ENCODE measurements at regions not wholly inside any gene's neighbourhood (a gene's known extent, or its start where the extent isn't known, plus 50 kb on each side); places are given as distances from the start of the nearest gene placed in this dataset.

DNA sequence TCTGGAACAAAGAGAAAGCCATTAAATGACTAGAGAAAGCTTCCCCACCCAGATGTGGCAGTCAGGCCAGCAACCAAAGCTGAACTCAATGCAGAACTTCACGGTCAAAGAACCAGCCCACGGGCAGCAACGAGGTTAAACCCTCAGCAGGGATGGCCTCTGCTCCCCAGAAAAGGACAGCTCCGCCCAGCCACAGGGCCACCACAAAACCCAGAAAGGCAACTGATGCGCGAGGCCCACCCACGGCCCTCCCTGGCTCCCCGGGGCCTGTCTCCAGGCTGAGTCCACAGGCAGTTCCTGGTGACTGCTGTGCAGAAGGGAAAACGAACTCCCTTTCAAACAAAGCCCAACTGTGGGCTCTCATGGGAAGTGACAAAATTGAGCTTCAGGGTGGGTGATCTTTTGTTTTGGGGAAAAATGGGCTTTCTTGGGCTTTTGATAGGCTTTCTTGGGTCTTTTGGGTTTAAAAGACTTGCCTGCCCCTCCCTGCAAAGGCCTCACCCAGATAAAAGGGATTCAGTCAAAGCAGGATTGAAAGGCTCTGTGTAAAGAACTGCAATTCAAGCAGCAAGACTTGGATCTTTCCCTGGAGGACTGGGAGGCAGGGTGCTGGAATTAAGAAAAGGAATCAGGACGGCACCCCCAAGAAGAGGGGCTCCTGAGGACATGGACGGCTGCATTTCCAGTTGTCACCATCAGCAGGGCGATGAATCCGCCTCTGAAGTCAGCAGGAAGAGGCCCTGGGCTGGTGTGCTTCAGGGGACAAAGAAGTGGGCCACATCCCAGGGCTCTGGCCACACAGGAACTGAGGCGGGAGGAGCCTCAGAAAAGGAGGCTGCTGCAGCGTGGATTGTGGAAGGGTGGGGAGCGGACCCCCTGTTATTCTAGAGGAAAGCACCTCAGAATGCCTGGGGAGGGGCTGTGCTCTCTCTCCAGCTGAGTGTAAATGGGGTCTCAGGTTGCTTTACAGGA, 209.9 kb downstream of the USP6NL start:
- Histone ChIP-seq H3K9me3 (ENCODE audit: control insufficient read depth, insufficient read depth, low read depth, low read length) (no peaks in the 10 kb centered on the region), H3K27ac (ENCODE audit: extremely low read depth, low read depth, low read length) (no peak overlapping the region), H3K4me3 (ENCODE audit: low read depth, low read length) (no peak overlapping the region), H3K4me1 (ENCODE audit: control insufficient read depth, insufficient read depth, low read length) (no peaks in the 10 kb centered on the region), H3K36me3 (ENCODE audit: control insufficient read depth in 2 of 2, insufficient read depth in 1 of 2, low read length in 2 of 2) (no peaks in the 10 kb centered on the region)
- TF ChIP-seq, protein P1, sequence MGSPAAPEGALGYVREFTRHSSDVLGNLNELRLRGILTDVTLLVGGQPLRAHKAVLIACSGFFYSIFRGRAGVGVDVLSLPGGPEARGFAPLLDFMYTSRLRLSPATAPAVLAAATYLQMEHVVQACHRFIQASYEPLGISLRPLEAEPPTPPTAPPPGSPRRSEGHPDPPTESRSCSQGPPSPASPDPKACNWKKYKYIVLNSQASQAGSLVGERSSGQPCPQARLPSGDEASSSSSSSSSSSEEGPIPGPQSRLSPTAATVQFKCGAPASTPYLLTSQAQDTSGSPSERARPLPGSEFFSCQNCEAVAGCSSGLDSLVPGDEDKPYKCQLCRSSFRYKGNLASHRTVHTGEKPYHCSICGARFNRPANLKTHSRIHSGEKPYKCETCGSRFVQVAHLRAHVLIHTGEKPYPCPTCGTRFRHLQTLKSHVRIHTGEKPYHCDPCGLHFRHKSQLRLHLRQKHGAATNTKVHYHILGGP (tag by site-specific recombination; IDR thresholded peaks at IDR 0.05), result no peak
- TF ChIP-seq ZNF175 (tag by site-specific recombination; IDR thresholded peaks at IDR 0.05) (no peak), KLF8 (tag by site-specific recombination; IDR thresholded peaks at IDR 0.05) (no peak), ZNF266 (tag by site-specific recombination; IDR thresholded peaks at IDR 0.05; ENCODE audit: low read depth) (no peak), ZXDB (tag by site-specific recombination; IDR thresholded peaks at IDR 0.05) (no peak), IKZF3 (tag by site-specific recombination; IDR thresholded peaks at IDR 0.05) (no peak)
- TF ChIP-seq, protein P2, sequence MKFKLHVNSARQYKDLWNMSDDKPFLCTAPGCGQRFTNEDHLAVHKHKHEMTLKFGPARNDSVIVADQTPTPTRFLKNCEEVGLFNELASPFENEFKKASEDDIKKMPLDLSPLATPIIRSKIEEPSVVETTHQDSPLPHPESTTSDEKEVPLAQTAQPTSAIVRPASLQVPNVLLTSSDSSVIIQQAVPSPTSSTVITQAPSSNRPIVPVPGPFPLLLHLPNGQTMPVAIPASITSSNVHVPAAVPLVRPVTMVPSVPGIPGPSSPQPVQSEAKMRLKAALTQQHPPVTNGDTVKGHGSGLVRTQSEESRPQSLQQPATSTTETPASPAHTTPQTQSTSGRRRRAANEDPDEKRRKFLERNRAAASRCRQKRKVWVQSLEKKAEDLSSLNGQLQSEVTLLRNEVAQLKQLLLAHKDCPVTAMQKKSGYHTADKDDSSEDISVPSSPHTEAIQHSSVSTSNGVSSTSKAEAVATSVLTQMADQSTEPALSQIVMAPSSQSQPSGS (tag by site-specific recombination; IDR thresholded peaks at IDR 0.05; ENCODE audit: low read depth), result no peak
- POLR2A ChIA-PET, result no interaction called here
- CTCF ChIA-PET, result interaction anchor here (0.6 kb wide), 1 partner anchor 381 kb away, joined by 3 read pairs; no protein-coding TSS in a partner anchor

DNA sequence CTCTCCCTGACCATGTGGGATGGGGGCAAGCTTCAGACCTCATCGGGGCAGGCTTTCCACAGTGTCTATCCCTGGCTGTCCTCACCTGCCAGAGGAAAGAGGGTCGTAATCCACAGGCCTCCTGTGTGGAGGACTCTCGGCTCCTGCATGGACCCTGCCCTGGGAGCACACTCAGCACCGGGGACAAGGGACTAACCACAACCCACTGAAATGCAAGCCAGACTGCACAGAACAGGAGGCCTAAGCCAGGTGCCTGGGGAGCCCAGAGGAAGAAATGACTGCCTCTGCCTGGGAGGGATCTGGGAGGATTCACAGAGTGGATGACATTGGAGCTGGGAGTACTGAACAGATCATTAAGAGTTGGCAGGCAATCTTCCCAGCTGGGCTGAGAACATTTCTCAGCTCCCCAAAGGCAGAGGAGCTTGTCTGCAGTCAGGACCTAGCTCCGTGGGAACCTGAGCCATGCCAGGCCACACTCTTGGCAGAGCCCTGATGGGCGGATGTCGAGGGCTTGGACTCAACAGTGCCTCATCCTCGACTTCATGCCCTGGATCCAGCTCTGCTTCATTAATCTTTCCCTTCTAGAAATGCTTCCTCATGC, 213.4 kb downstream of the USP6NL start:
- TF ChIP-seq, protein P3, sequence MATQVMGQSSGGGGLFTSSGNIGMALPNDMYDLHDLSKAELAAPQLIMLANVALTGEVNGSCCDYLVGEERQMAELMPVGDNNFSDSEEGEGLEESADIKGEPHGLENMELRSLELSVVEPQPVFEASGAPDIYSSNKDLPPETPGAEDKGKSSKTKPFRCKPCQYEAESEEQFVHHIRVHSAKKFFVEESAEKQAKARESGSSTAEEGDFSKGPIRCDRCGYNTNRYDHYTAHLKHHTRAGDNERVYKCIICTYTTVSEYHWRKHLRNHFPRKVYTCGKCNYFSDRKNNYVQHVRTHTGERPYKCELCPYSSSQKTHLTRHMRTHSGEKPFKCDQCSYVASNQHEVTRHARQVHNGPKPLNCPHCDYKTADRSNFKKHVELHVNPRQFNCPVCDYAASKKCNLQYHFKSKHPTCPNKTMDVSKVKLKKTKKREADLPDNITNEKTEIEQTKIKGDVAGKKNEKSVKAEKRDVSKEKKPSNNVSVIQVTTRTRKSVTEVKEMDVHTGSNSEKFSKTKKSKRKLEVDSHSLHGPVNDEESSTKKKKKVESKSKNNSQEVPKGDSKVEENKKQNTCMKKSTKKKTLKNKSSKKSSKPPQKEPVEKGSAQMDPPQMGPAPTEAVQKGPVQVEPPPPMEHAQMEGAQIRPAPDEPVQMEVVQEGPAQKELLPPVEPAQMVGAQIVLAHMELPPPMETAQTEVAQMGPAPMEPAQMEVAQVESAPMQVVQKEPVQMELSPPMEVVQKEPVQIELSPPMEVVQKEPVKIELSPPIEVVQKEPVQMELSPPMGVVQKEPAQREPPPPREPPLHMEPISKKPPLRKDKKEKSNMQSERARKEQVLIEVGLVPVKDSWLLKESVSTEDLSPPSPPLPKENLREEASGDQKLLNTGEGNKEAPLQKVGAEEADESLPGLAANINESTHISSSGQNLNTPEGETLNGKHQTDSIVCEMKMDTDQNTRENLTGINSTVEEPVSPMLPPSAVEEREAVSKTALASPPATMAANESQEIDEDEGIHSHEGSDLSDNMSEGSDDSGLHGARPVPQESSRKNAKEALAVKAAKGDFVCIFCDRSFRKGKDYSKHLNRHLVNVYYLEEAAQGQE (tag by site-specific recombination; IDR thresholded peaks at IDR 0.05), result no peak
- no peak for TF ChIP-seq ZXDB (tag by site-specific recombination; IDR thresholded peaks at IDR 0.05)
- TF ChIP-seq GLIS2 (tag by site-specific recombination; IDR thresholded peaks at IDR 0.05), result no peak
- no peak for TF ChIP-seq ZNF19 (tag by site-specific recombination; IDR thresholded peaks at IDR 0.05; ENCODE audit: low read depth)
- TF ChIP-seq, protein P4, sequence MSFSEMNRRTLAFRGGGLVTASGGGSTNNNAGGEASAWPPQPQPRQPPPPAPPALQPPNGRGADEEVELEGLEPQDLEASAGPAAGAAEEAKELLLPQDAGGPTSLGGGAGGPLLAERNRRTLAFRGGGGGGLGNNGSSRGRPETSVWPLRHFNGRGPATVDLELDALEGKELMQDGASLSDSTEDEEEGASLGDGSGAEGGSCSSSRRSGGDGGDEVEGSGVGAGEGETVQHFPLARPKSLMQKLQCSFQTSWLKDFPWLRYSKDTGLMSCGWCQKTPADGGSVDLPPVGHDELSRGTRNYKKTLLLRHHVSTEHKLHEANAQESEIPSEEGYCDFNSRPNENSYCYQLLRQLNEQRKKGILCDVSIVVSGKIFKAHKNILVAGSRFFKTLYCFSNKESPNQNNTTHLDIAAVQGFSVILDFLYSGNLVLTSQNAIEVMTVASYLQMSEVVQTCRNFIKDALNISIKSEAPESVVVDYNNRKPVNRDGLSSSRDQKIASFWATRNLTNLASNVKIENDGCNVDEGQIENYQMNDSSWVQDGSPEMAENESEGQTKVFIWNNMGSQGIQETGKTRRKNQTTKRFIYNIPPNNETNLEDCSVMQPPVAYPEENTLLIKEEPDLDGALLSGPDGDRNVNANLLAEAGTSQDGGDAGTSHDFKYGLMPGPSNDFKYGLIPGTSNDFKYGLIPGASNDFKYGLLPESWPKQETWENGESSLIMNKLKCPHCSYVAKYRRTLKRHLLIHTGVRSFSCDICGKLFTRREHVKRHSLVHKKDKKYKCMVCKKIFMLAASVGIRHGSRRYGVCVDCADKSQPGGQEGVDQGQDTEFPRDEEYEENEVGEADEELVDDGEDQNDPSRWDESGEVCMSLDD (tag by site-specific recombination; IDR thresholded peaks at IDR 0.05), result no peak
- no peak for TF ChIP-seq ZNF311 (tag by site-specific recombination; IDR thresholded peaks at IDR 0.05; ENCODE audit: borderline replicate concordance)
- TF ChIP-seq ZNF266 (tag by site-specific recombination; IDR thresholded peaks at IDR 0.05; ENCODE audit: low read depth), result no peak
- TF ChIP-seq, protein P5, sequence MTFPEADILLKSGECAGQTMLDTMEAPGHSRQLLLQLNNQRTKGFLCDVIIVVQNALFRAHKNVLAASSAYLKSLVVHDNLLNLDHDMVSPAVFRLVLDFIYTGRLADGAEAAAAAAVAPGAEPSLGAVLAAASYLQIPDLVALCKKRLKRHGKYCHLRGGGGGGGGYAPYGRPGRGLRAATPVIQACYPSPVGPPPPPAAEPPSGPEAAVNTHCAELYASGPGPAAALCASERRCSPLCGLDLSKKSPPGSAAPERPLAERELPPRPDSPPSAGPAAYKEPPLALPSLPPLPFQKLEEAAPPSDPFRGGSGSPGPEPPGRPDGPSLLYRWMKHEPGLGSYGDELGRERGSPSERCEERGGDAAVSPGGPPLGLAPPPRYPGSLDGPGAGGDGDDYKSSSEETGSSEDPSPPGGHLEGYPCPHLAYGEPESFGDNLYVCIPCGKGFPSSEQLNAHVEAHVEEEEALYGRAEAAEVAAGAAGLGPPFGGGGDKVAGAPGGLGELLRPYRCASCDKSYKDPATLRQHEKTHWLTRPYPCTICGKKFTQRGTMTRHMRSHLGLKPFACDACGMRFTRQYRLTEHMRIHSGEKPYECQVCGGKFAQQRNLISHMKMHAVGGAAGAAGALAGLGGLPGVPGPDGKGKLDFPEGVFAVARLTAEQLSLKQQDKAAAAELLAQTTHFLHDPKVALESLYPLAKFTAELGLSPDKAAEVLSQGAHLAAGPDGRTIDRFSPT (tag by site-specific recombination; IDR thresholded peaks at IDR 0.05), result no peak
- TF ChIP-seq PRDM1 (tag by site-specific recombination; IDR thresholded peaks at IDR 0.05), result no peak
- POLR2A ChIA-PET, result no interaction called here
- CTCF ChIA-PET, result interaction anchor here (1.4 kb wide), 1 partner anchor 25 kb away, joined by 3 read pairs; no protein-coding TSS in a partner anchor

More for the DNA sequence above, 213.4 kb downstream of the USP6NL start:
- no peak overlapping the region for H3K27ac ChIP-seq (ENCODE audit: extremely low read depth, low read depth, low read length)
- no peaks in the 10 kb centered on the region for H3K9me3 ChIP-seq (ENCODE audit: control insufficient read depth, insufficient read depth, low read depth, low read length)
- H3K4me3 ChIP-seq (ENCODE audit: low read depth, low read length), result no peak overlapping the region
- H3K4me1 ChIP-seq (ENCODE audit: control insufficient read depth, insufficient read depth, low read length), result no peaks in the 10 kb centered on the region
- no peaks in the 10 kb centered on the region for H3K36me3 ChIP-seq (ENCODE audit: control insufficient read depth in 2 of 2, insufficient read depth in 1 of 2, low read length in 2 of 2)

Data from HEK293 (cell line).